HEK293 (cell line): ENCODE measurements at regions not wholly inside any gene's neighbourhood (a gene's known extent, or its start where the extent isn't known, plus 50 kb on each side); places are given as distances from the start of the nearest gene placed in this dataset.

Experiments used
- CTCF ChIA-PET: fragments of 350-600 bp; formaldehyde crosslinking; extraction: SDS; loops from one replicate; lab custom pipeline; 2021; ENCODE audit warnings: antibody characterized with exemption; lab: Yijun Ruan, JAX
- POLR2A ChIA-PET: fragments of 300-600 bp; formaldehyde crosslinking; extraction: SDS; loops from one replicate; lab custom pipeline; 2020; ENCODE audit warnings: antibody characterized with exemption, inconsistent platforms; lab: Yijun Ruan, JAX
- H3K27ac ChIP-seq: fragments of 200-500 bp; sonication (Bioruptor generic); 2 replicates; pipeline ENCODE4 v1.5.1; 2014; ENCODE audit warnings: low read depth, low read length, control low read depth, inconsistent platforms; ENCODE audit errors: extremely low read depth
- H3K36me3 ChIP-seq, 2 experiments: fragments of 200-500 bp in 1 of 2; sonication (Bioruptor generic) in 1 of 2; 1 replicate in 1 of 2; 2 replicates in 1 of 2; pipeline ENCODE4 v1.5.1; 2014 to 2017; ENCODE audit warnings: inconsistent platforms in 2 of 2, low read length in 2 of 2; ENCODE audit not compliant: control insufficient read depth in 2 of 2, insufficient read depth in 1 of 2
- H3K4me1 ChIP-seq: fragments of 200-500 bp; sonication (Bioruptor generic); 2 replicates; pipeline ENCODE4 v1.5.1; 2014; ENCODE audit warnings: mild to moderate bottlenecking, low read length, inconsistent platforms; ENCODE audit not compliant: control insufficient read depth, insufficient read depth
- H3K4me3 ChIP-seq: 2 replicates; pipeline ENCODE4 v1.5.1; 2011; ENCODE audit warnings: low read depth, mild to moderate bottlenecking, control low read depth, low read length, moderate library complexity
- H3K9me3 ChIP-seq: fragments of 200-500 bp; sonication (Bioruptor generic); 2 replicates; pipeline ENCODE4 v1.5.1; 2014; ENCODE audit warnings: low read depth, low read length, inconsistent platforms; ENCODE audit not compliant: control insufficient read depth, insufficient read depth
- HOXA7 ChIP-seq: sonication (generic); formaldehyde crosslinking; IDR thresholded peaks from 2 replicates; pipeline ENCODE4 v1.8.1; 2022; ENCODE audit warnings: missing genetic modification reagents, borderline replicate concordance
- KLF10 ChIP-seq: fragments of 450-650 bp; IDR thresholded peaks from 2 replicates; pipeline ENCODE4 v1.5.1; 2018; ENCODE audit warnings: missing biosample characterization, mild to moderate bottlenecking, missing genetic modification characterization
- KLF8 ChIP-seq: fragments of 450-650 bp; formaldehyde crosslinking; IDR thresholded peaks from 2 replicates; pipeline ENCODE4 v1.5.1; 2016; ENCODE audit warnings: missing biosample characterization, missing genetic modification characterization
- MYNN ChIP-seq: fragments of 450-650 bp; formaldehyde crosslinking; IDR thresholded peaks from 2 replicates; pipeline ENCODE4 v1.5.1; 2016; ENCODE audit warnings: missing biosample characterization, missing genetic modification characterization, borderline replicate concordance
- ZBTB1 ChIP-seq: fragments of 450-650 bp; formaldehyde crosslinking; IDR thresholded peaks from 2 replicates; pipeline ENCODE4 v1.5.1; 2016; ENCODE audit warnings: missing biosample characterization, missing genetic modification characterization
- ZNF10 ChIP-seq: fragments of 450-650 bp; formaldehyde crosslinking; IDR thresholded peaks from 2 replicates; pipeline ENCODE4 v1.5.1; 2017; ENCODE audit warnings: missing biosample characterization, missing genetic modification characterization
- ZNF155 ChIP-seq: fragments of 450-650 bp; formaldehyde crosslinking; IDR thresholded peaks from 2 replicates; pipeline ENCODE4 v1.5.1; 2016; ENCODE audit warnings: missing biosample characterization, missing genetic modification characterization
- ZNF157 ChIP-seq: fragments of 450-650 bp; formaldehyde crosslinking; IDR thresholded peaks from 2 replicates; pipeline ENCODE4 v1.5.1; 2016; ENCODE audit warnings: missing biosample characterization, missing genetic modification characterization
- ZNF2 ChIP-seq: fragments of 450-650 bp; formaldehyde crosslinking; IDR thresholded peaks from 2 replicates; pipeline ENCODE4 v1.5.1; 2016; ENCODE audit warnings: missing biosample characterization, missing genetic modification characterization
- ZNF248 ChIP-seq: fragments of 450-650 bp; formaldehyde crosslinking; IDR thresholded peaks from 2 replicates; pipeline ENCODE4 v1.5.1; 2017; ENCODE audit warnings: missing biosample characterization, missing genetic modification characterization
- ZNF350 ChIP-seq: fragments of 450-650 bp; formaldehyde crosslinking; IDR thresholded peaks from 2 replicates; pipeline ENCODE4 v1.5.0; 2017; ENCODE audit warnings: missing biosample characterization, mild to moderate bottlenecking, missing genetic modification characterization
- ZNF433 ChIP-seq: fragments of 450-650 bp; formaldehyde crosslinking; IDR thresholded peaks from 2 replicates; pipeline ENCODE4 v1.5.1; 2016; ENCODE audit warnings: missing biosample characterization, missing genetic modification characterization, low read depth
- ZNF530 ChIP-seq: fragments of 450-650 bp; formaldehyde crosslinking; IDR thresholded peaks from 2 replicates; pipeline ENCODE4 v1.5.1; 2016; ENCODE audit warnings: low read depth, missing biosample characterization, missing genetic modification characterization
- ZNF777 ChIP-seq: fragments of 450-650 bp; formaldehyde crosslinking; IDR thresholded peaks from 2 replicates; pipeline ENCODE4 v1.5.1; 2017; ENCODE audit warnings: missing biosample characterization, missing genetic modification characterization, borderline replicate concordance
- ZNF830 ChIP-seq: fragments of 450-650 bp; IDR thresholded peaks from 2 replicates; pipeline ENCODE4 v1.5.0; 2018; ENCODE audit warnings: missing biosample characterization, missing genetic modification characterization, low read depth, mild to moderate bottlenecking, moderate library complexity
- ZSCAN16 ChIP-seq: fragments of 450-650 bp; formaldehyde crosslinking; IDR thresholded peaks from 2 replicates; pipeline ENCODE4 v1.5.1; 2016; ENCODE audit warnings: missing biosample characterization, missing genetic modification characterization
- TF ChIP-seq, protein P1 (sequence below): fragments of 450-650 bp; formaldehyde crosslinking; IDR thresholded peaks from 2 replicates; pipeline ENCODE4 v1.5.1; 2016; ENCODE audit warnings: missing biosample characterization, missing genetic modification characterization
- TF ChIP-seq, protein P2 (sequence below): fragments of 450-650 bp; formaldehyde crosslinking; IDR thresholded peaks from 2 replicates; pipeline ENCODE4 v1.5.1; 2017; ENCODE audit warnings: missing biosample characterization, missing genetic modification characterization
- TF ChIP-seq, protein P3 (sequence below): fragments of 450-650 bp; formaldehyde crosslinking; conservative IDR thresholded peaks from 2 replicates; pipeline ENCODE4 v1.5.1; 2016; ENCODE audit warnings: low read depth, missing biosample characterization, missing genetic modification characterization
- TF ChIP-seq, protein P4 (sequence below): fragments of 450-650 bp; formaldehyde crosslinking; IDR thresholded peaks from 2 replicates; pipeline ENCODE4 v1.5.1; 2016; ENCODE audit warnings: missing biosample characterization, missing genetic modification characterization

DNA sequence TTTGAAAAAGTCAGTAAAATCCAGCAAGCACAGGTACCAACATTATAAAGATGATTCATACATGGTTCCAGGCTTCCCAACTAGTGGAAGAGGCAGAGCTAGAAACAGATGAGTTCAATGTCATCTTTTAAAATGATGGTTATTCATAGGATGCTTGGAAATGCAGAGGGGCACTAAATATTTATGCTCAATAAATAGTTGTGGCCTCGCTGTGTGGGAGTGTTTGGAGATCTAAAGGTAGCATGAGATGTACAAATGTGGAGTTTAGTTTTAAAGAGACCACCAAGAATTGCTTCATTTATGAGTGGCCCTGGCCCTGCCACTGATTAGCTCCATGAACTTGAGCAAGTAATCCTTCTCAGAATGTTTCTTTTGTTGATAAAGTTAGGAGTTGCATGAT, 182.2 kb downstream of the ETS1 start (continued):
- TF ChIP-seq, protein P1, sequence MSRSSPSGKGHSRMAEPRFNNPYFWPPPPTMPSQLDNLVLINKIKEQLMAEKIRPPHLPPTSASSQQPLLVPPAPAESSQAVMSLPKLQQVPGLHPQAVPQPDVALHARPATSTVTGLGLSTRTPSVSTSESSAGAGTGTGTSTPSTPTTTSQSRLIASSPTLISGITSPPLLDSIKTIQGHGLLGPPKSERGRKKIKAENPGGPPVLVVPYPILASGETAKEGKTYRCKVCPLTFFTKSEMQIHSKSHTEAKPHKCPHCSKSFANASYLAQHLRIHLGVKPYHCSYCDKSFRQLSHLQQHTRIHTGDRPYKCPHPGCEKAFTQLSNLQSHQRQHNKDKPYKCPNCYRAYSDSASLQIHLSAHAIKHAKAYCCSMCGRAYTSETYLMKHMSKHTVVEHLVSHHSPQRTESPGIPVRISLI (tag by site-specific recombination) = no peak
- TF ChIP-seq KLF10 (tag by site-specific recombination) (no peak), ZNF155 (tag by site-specific recombination) (no peak), ZNF248 (tag by site-specific recombination) (no peak), ZNF10 (no peak), ZNF2 (tag by site-specific recombination) (no peak), ZNF433 (tag by site-specific recombination) (no peak)
- TF ChIP-seq, protein P2, sequence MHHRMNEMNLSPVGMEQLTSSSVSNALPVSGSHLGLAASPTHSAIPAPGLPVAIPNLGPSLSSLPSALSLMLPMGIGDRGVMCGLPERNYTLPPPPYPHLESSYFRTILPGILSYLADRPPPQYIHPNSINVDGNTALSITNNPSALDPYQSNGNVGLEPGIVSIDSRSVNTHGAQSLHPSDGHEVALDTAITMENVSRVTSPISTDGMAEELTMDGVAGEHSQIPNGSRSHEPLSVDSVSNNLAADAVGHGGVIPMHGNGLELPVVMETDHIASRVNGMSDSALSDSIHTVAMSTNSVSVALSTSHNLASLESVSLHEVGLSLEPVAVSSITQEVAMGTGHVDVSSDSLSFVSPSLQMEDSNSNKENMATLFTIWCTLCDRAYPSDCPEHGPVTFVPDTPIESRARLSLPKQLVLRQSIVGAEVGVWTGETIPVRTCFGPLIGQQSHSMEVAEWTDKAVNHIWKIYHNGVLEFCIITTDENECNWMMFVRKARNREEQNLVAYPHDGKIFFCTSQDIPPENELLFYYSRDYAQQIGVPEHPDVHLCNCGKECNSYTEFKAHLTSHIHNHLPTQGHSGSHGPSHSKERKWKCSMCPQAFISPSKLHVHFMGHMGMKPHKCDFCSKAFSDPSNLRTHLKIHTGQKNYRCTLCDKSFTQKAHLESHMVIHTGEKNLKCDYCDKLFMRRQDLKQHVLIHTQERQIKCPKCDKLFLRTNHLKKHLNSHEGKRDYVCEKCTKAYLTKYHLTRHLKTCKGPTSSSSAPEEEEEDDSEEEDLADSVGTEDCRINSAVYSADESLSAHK (tag by site-specific recombination) = no peak

DNA sequence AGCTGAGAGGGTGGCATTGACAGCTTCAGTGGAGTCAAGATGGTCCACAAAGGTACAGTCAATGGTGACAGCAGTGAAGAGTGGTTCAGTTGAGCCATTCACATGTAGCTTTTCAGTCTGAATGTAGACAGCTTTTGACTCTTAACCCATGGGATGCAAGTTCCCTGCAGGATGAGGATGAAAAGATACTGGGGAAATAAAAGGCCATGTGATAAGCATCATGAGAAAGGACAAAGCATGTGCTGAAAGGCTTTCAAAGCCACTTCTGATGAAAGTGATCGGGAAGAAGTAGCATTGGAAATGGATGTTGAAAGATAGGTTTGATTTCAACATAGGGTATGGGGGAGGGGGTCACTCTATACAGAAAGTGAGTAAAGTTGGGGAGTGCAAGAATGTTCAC, 182.9 kb downstream of the ETS1 start:
- no peaks in the 10 kb centered on the region for H3K9me3 ChIP-seq
- no peak overlapping the region for H3K4me3 ChIP-seq
- TF ChIP-seq ZNF777 (no peak), ZBTB1 (tag by site-specific recombination) (no peak), ZNF530 (tag by site-specific recombination) (no peak), ZNF350 (tag by site-specific recombination) (no peak), ZNF830 (tag by site-specific recombination) (no peak), HOXA7 (CRISPR knock-in tag) (no peak), KLF8 (tag by site-specific recombination) (no peak), ZSCAN16 (no peak), ZNF157 (tag by site-specific recombination) (no peak), MYNN (tag by site-specific recombination) (no peak)
- TF ChIP-seq, protein P3, sequence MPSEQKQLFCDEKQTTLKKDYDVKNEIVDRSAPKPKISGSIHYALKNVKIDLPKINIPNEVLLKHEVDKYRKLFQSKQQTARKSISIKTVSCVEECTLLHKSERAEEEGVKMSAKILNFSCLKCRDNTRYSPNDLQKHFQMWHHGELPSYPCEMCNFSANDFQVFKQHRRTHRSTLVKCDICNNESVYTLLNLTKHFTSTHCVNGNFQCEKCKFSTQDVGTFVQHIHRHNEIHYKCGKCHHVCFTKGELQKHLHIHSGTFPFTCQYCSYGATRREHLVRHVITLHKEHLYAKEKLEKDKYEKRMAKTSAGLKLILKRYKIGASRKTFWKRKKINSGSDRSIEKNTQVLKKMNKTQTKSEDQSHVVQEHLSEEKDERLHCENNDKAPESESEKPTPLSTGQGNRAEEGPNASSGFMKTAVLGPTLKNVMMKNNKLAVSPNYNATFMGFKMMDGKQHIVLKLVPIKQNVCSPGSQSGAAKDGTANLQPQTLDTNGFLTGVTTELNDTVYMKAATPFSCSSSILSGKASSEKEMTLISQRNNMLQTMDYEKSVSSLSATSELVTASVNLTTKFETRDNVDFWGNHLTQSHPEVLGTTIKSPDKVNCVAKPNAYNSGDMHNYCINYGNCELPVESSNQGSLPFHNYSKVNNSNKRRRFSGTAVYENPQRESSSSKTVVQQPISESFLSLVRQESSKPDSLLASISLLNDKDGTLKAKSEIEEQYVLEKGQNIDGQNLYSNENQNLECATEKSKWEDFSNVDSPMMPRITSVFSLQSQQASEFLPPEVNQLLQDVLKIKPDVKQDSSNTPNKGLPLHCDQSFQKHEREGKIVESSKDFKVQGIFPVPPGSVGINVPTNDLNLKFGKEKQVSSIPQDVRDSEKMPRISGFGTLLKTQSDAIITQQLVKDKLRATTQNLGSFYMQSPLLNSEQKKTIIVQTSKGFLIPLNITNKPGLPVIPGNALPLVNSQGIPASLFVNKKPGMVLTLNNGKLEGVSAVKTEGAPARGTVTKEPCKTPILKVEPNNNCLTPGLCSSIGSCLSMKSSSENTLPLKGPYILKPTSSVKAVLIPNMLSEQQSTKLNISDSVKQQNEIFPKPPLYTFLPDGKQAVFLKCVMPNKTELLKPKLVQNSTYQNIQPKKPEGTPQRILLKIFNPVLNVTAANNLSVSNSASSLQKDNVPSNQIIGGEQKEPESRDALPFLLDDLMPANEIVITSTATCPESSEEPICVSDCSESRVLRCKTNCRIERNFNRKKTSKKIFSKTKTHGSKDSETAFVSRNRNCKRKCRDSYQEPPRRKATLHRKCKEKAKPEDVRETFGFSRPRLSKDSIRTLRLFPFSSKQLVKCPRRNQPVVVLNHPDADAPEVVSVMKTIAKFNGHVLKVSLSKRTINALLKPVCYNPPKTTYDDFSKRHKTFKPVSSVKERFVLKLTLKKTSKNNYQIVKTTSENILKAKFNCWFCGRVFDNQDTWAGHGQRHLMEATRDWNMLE (tag by site-specific recombination) = no peak
- TF ChIP-seq, protein P4, sequence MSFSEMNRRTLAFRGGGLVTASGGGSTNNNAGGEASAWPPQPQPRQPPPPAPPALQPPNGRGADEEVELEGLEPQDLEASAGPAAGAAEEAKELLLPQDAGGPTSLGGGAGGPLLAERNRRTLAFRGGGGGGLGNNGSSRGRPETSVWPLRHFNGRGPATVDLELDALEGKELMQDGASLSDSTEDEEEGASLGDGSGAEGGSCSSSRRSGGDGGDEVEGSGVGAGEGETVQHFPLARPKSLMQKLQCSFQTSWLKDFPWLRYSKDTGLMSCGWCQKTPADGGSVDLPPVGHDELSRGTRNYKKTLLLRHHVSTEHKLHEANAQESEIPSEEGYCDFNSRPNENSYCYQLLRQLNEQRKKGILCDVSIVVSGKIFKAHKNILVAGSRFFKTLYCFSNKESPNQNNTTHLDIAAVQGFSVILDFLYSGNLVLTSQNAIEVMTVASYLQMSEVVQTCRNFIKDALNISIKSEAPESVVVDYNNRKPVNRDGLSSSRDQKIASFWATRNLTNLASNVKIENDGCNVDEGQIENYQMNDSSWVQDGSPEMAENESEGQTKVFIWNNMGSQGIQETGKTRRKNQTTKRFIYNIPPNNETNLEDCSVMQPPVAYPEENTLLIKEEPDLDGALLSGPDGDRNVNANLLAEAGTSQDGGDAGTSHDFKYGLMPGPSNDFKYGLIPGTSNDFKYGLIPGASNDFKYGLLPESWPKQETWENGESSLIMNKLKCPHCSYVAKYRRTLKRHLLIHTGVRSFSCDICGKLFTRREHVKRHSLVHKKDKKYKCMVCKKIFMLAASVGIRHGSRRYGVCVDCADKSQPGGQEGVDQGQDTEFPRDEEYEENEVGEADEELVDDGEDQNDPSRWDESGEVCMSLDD = no peak
- POLR2A ChIA-PET = no interaction called here
- no peaks in the 10 kb centered on the region for H3K36me3 ChIP-seq
- no peaks in the 10 kb centered on the region; the same call in 1 of the 2 replicates for H3K4me1 ChIP-seq
- CTCF ChIA-PET = interaction anchor here (1.3 kb wide), 1 partner anchor 14 kb away, joined by 3 read pairs; no protein-coding TSS in a partner anchor
- H3K27ac ChIP-seq = no peak overlapping the region
